HG02588 (cell line): ENCODE measurements at regions not wholly inside any gene's neighbourhood (a gene's known extent, or its start where the extent isn't known, plus 50 kb on each side); places are given as distances from the start of the nearest gene placed in this dataset.

Experiments
- ATAC-seq: cut with Tn5 transposase; IDR thresholded peaks from one replicate; pipeline ENCODE4 v1.9.1; 2021; ENCODE audit warnings: mild to moderate bottlenecking, moderate library complexity; ENCODE audit not compliant: unreplicated experiment

DNA sequence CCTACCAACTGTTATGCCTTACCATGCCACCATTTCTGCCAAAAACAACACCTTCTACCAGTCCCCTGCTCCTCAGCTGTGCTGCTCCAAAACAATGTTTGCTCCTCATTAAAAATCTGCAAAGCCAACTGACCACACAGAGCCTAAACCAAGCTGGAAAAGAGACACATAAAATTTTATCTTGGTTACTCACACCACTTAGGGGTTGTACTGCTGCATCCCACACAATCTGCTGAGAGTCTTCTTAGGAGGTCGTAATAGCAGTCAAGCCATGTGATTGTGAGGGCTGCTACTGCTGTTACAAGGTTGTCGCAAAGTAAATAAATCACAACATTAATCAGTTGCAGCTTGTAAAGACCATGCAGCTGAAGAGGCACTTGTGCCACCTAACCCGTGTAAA lies 607.4 kb upstream of the FAM241A start:
- ATAC-seq: no peak

DNA sequence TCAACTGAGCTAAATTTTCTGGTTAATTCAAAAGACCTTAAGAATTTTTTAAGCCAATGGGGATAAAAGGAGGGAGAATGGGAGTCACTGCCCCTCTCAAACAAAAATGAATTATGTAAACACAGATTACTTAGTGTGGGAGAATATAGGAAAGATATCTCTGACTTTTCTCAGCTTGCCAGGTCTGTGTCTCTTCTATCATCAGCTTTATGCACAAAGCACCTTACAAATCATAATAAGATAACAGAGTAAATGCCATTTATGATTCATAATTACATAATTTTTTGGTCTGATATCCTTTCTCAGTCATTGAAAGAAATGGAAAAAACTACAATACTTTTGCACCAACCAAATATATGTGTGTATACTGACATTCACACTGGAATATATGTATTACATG lies 604.6 kb upstream of the FAM241A start:
- no peak for ATAC-seq

DNA sequence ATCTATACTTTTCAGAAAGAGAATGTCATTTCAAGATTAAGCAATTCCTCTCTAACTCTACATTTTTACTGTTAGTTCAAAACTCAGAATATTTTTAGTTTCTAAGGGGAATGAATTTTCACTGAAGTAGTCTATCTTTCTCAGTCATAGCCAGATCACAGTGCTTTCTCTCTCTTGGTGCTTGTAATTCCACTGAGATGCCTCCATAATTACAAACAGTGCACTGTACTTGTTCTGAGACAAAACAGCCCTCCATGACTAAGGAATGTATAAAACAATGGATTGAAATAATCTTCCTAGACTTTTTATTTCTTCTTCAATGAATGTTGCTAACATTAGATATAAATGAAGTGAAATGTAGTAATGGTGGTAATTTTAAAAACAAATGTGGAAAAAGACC lies 603.2 kb upstream of the FAM241A start:
- ATAC-seq: no peak

DNA sequence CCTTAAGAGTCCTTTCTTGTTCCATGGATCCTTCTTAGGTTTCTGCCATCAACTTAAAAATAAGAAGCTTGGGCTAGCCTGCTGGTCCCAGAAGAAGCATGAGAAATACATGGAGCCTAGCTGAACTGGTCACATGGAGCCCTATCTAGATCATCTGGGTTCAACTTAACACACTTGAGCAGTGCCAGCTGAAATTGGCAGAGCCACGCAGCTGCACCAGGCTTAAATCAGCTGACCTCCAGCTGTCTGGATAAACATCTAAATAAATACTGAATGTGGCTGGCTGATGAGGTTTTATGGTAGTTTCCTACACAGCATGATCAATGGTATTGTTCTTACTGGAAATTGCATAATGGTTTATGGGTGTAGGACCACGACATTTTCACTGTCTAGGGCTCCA lies 598.4 kb upstream of the FAM241A start:
- ATAC-seq: no peak

DNA sequence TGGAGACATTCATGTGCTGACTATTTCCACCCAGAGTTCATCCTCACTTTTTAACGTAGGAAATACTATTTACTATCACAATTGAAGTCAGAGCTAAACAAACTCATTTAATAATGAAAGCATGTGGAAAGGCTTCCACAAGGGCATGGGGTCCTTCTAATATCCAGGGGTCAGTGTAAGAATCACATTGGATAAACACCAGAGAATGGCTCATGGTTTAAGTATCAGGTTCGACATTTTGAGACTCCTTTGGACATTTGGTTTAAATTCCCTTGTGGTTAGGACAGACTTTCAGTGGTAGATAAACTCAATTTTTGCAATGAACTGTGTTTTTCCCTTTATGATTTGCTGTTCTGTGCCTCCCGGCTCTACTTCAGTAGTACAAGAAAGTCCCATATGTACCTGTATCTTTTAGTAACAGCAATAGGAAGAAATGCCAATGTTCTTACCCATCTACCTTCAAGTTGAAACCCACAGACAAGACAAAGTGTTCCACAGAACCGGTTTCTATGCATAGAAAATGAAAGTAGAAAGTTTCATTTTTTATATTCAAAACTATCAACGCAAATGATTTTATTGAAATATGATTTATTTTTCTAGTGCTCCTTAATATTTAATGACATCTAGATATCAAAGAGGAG lies 589.0 kb upstream of the FAM241A start:
- no peak for ATAC-seq

- ATAC-seq: no peak
Measured at GRCh38 chr4:111556851-111557250, 588.4 kb upstream of the FAM241A start.

- ATAC-seq: no peak
Measured at GRCh38 chr4:111562826-111563225, 582.4 kb upstream of the FAM241A start.

- no peak for ATAC-seq
Measured at GRCh38 chr4:111572470-111572869, 572.8 kb upstream of the FAM241A start.

- ATAC-seq: no peak
Measured at GRCh38 chr4:111573386-111573785, 571.9 kb upstream of the FAM241A start.

- no peak for ATAC-seq
Measured at GRCh38 chr4:111579767-111580166, 565.5 kb upstream of the FAM241A start.

DNA sequence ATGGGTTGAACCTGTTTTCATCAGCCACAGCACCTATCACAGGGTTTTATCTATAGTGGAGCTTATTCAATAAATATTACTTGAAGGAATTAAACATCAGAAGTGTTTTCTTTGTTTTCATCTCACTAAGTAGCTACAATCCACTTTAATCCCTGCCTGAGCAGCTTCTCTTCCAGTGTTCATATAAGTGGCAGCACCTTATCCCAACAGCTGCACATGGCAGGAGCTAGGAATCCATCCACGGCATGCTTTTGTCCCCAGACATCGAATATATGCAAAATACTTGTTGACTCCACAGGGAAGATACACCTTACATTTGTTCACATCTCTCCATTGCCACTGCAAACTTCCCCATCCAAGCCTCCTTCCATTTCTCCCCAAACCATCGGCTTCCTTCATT lies 549.8 kb upstream of the FAM241A start:
- no peak for ATAC-seq

- no peak for ATAC-seq
Measured at GRCh38 chr4:111596491-111596890, 548.8 kb upstream of the FAM241A start.

GRCh38 chr4:111601671-111602070 lies 543.6 kb upstream of the FAM241A start:
- ATAC-seq: no peak

- ATAC-seq: no peak
Measured at GRCh38 chr4:111602848-111603247, 542.4 kb upstream of the FAM241A start.

- ATAC-seq: no peak
Measured at GRCh38 chr4:111605111-111605510, 540.1 kb upstream of the FAM241A start.

DNA sequence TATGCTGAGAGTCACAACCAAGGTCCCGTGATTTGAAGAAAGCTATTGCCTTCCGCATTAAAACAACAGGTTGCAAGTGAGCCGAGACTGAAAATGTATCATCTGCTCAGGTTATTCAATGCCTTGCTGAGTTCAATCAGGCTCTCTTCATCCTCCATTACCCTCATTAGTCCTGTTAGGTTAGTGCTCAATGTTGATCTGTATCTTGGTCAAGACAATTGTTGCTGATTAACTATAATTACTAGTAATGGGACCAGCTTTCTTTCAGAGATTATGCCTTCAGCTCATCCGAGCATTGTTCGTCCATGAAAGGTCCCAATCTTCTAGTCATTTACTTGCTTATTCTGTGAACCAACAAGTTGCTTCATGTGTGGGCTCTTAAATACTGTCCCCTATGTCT lies 534.6 kb upstream of the FAM241A start:
- ATAC-seq: no peak

DNA sequence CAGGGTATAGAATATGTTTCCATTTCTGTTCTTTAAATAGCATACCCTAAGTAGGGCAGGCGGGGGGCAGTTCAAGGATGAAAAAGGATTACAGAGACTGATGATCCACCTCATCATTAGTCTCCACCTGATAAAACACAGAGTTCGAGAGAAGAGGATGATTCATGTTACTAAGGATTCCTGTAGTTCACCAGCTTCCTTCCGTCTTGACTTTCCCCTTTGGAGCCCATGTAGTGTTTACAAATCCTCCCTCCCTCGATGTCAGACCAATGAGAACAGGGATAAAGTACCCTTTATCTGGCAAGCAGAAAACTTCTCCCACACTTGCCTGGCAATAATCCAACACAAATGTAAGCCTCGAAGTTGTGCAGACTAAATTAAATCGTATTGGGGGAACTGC lies 526.3 kb upstream of the FAM241A start:
- no peak for ATAC-seq

DNA sequence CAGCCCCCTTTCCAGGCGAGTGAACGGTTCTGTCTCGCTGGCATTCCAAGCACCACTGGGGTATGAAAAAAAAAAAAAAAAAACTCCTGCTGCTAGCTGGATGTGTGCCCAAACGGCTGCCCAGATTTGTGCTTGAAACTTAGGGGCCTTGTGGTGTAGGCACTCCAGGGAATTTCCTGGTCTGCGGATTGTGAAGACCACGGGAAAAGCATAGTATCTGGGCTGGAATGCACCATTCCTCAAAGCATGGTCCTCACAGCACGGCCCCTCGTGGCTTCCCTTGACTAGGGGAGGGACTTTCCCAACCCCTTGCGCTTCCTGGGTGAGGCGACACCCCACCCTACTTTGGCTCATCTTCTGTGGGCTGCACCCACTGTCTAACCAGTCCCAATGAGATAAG lies 516.8 kb upstream of the FAM241A start:
- ATAC-seq: no peak

DNA sequence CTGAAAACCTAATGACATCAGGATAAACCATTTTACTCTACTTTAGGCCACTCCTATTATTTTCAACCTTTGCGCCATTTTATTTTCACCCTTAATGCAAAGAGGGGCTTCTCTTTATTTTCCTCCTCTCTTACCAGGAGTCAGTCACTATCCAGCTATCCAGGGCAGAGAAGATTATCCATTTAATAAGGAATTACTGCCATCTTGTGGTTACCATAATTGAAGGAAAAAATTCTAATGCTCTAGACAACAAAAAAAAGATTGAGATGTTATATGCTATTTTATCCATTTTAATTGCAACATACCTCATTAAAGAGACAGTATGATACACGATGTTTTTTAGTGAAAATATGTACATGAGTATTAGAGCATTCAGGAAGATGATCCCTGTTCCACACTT lies 514.5 kb upstream of the FAM241A start:
- ATAC-seq: no peak

DNA sequence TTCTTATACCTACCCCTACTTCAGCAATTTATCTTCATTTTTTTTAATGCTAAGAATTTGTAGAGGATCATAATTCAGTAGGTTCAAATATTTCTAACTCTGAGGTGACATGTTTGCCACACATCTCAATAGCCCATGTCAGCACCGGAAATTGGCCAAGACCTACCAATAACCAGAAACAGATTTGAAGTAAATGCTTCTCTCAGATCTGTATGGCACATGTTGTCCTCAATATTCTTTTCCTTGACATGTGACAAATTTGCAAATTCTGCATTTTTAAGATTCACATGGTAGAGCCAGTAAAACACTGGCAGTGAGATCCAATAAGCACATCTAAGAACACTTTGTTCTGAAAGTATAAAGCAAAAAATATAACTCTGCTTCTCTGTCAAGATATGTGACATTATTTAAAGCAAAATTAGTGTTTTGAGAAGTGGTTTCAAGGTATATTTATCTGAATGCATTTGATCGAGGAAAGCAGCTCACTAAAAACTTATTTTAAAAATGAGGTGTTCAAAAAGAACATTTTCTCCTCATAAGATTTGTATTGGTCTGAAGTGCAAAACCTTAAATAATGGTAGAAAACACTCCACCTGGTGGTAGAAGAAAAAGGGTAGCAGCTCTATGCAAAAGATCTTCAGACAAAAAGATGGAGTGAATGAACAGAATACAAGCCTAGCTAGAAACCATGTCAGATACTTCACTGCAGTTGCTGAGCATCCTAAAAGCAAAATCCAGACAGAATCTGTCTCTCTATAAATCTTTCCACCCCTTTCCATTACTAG lies 513.8 kb upstream of the FAM241A start:
- ATAC-seq: no peak

- no peak for ATAC-seq
Measured at GRCh38 chr4:111632641-111633151, 512.6 kb upstream of the FAM241A start.

DNA sequence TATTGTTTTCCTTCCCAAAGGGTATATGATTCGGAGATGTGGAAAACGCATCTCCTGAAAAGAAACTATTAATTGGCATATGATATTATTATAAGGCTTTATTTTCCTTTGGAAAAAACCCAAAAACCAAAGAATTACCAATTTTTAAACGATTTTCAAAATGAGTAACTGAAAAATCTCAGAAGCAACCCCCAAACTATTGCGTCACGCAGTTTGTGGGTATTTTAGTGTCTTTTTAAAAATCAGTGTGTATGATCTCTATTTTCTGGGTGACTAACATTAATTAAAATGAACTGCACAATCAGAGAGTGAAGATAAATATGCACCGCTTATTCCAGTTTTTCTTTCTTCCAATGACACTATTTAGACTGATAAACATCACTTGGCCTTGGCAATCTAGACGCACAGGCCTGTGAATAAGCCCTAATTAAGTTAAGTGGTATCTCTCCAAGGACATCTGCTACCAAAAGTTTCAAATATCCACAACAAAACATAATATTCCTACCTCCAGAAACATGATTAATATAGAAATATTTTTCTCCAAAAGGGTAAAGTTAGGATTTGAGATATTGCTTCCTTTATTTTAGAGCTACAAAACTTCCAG lies 511.5 kb upstream of the FAM241A start:
- ATAC-seq: no peak
